Frontal cortex (tissue), 3 donors: ENCODE measurements at regions not wholly inside any gene's neighbourhood (a gene's known extent, or its start where the extent isn't known, plus 50 kb on each side); places are given as distances from the start of the nearest gene placed in this dataset.

Experiments
- DNase-seq, 2 donors: peaks; one replicate each; pipeline ENCODE4 v3.0.0; 2012; ENCODE audit warnings: low spot score in 2 of 2
- FAIRE-seq: peaks from 2 replicates; lab custom pipeline; 2012; peaks lifted over from hg19 to GRCh38; lab: Jason Lieb, UNC
- donor health status: control.
- donor health status: control.
- donor health status: control.

DNA sequence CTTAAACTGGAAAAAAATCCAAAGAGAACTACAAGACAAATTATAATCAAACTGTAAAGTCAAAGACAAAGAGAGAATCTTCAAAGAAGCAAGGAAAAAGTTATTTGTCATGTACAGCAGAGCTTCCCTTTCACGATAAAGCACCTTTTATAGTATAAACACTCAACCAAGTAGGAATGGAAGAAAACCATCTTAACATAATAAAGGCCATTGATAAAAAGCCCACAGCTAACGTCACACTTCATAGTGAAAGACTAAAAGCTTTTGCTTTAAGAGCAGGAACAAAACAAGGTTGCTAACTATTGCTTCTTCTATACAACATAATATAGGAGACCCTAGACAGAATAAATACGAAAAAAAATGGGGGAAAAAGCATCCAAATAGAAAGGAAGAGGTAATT, 595.7 kb upstream of the POU3F4 start:
- DNase-seq (no peak), FAIRE-seq (no peak)

DNA sequence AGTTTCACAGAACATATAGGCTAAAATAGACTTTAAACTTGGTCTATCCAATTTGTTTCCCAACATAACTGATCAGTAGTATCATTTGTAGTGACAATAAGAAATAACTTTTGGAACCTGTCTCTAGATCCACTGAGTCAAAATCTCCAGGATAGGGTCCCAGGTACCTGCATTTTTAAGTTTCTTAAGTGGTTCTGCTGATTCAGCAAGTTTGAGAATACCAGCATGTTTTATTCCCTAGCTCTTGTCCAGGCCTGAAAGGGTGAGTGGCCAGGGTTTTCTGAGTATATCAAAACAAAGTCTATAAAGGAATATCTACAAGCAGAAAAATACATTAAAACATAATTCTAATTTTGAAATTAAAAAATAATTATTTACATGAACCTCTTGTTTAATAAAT, 573.1 kb upstream of the POU3F4 start:
- FAIRE-seq (peak; percentile 26), DNase-seq (no peak)

DNA sequence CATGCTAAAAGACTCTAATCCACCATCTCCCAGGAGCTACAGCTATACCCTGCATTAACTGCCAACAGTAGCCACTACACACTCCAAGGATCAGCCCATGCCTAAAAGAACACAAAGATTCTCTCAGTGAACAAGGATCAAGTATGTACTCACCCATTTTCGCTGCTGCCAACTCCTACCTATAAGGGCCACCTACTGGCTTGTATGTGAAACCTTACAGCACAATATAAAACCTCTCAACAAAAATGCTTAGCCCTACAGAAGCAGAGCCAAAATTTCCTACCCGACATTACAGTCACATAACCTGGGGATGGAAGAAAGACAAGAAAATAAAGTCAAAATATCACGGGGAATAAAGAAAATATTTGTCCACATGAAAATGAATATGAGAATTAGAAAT, 562.8 kb upstream of the POU3F4 start:
- no peak for DNase-seq

DNA sequence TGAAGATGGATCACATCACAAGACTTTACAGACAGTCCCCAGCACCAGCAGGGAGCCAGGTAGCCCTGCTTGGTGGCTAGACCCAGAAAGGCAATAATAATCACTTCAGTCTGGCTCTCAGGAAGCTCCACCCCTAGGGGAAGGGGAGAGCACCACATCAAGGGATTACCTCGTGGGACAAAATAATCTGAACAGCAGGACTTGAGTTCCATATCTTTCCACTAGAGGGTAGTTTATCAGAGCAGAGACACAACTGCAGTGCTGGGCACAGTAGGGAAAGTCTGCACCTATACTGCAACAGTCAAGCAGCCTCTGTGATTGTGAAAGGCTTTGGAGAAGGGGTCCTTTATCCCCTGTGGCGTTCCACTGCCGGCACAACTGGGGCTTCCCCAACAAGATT, 547.0 kb upstream of the POU3F4 start:
- DNase-seq, result no peak
- no peak for FAIRE-seq

More for the DNA sequence above, 562.8 kb upstream of the POU3F4 start:
- no peak for FAIRE-seq

DNA sequence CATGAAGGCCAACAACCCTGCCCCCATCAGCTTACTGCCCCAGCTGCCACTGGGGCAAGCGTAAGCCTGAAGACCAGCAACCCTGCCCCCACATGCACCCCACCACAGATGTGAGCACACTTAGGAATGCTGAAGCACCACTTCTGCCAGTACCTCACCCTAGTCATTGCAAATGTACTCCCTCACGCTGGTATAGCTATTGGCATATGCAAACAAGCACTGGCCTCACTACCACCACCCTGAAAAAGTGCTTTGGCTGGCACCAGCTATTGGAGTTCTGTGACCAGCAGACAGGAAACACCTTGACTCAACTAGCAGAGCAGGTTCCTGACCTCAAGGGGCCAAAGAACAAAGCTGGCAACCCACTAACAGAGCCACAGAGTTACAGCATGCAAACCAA, 534.4 kb upstream of the POU3F4 start:
- DNase-seq (no peak), FAIRE-seq (no peak)

DNA sequence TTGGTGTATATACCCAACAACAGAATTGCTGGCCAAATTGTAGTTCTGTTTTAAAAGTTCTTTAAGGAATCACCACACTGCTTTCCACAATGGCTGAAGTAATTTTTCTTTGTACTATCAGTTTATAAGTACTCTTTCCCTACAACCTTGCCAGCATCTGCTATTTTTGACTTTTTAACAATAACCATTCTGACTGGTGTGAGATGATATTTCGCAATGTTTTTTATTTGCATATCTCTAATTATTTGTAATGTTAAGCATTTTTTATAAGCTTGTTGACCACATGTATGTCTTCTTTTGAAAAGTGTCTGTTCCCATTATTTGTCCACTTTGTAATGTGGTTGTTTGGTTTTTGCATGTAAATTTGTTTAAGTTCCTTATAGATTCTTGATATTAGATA, 509.9 kb upstream of the POU3F4 start:
- FAIRE-seq (no peak), DNase-seq (no peak)

DNA sequence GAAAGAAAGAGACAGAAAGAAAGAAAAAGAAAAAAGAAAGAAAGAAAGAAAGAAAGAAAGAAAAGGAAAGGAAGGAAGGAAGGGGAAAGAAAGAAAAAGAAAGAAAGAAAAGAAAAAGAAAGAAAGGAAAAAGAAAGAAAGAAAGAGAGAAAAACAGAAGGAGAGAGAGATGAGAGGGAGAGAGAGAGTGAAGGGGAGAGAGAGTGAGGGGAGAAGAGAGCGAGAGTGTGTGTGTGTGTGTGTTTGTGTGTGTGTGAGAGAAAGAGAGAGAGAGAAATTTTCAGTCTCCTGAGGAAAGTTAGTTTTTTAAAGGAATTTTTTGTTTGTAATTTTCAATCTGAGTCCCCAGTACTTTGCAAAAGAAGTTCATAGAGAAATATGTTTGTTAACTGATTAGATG, 504.1 kb upstream of the POU3F4 start:
- DNase-seq (no peak), FAIRE-seq (no peak)

DNA sequence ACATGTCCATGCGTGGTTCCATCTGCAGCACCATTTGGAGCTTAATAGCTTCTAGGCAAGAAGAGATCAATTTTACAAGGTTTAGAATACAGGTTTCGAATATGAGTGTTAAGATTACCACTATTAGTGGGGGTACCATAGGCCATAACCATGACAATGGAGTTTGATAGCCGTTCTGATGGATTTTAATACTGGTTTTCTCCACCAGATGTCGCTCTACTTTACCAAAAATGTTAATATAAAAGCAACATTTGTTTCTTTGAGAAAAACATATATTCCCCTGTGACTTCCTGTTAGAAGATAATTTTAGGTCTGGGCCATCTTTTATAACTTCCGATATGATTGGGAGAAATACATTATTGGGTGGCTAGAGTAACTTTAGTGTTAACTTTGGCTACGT, 499.7 kb upstream of the POU3F4 start:
- DNase-seq, result no peak
- FAIRE-seq, result no peak

DNA sequence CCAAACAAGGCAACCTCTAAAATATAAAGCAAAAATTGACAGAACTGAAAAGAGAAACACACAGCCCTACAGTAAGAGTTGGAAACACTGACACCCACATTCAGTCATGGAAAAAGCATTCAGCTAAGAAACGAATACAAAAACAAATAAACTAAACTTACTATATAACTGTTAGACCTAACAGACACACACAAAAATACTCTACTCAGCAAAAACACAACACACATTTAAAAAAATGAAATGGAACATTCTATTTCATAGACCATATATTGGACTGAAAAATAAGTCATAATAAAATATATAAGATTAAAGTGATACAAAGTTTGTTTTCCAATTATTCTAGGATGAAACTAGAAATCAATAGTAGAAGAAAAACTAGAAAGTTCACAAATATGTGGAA, 488.8 kb upstream of the POU3F4 start:
- DNase-seq (no peak), FAIRE-seq (peak; percentile 70)

DNA sequence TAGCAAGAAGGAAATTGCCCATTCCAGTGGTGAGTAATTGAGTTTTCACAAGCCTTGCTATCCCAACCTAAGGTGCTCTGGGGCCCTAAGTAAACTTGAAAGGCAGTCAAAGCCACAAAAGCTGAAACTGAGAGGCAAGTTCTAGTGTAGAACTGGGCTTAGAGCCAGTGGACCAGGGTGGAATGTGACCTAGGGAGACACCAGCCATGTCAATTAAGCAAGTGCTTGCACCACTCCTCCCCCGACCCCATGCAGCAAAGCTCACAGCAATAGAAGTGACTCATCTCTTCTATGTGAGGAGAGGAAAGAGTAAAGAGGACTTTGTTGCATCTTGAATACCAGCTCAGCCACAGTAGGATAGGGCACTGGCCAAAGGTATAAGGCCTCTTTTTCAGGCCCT, 486.1 kb upstream of the POU3F4 start:
- FAIRE-seq (no peak), DNase-seq (no peak)
